ENCODE measurements at regions not wholly inside any gene's neighbourhood (a gene's known extent, or its start where the extent isn't known, plus 50 kb on each side); places are given as distances from the start of the nearest gene placed in this dataset.

GRCh38 chr16:85524365-85524629 lies 88.8 kb upstream of the GSE1 start:
- H3K27ac ChIP-seq (ENCODE audit: low read depth, low read length) = peak overlapping the region; percentile 19
- DNase-seq = no peak
- no peak overlapping the region for H3K9ac ChIP-seq (ENCODE audit: low read length)
- H4K8ac ChIP-seq (ENCODE audit: low read depth, low read length) = no peak overlapping the region
- H2BK120ac ChIP-seq (ENCODE audit: low read depth, low read length) = peak overlapping the region; percentile 16
- no peak overlapping the region for H4K5ac ChIP-seq (ENCODE audit: low read length)
- H3K4me2 ChIP-seq (ENCODE audit: low read length) = no peak overlapping the region
- no peak overlapping the region for H3K56ac ChIP-seq (ENCODE audit: low read length)
- peak overlapping the region; percentile 44 for H3K4ac ChIP-seq (ENCODE audit: low read depth, low read length)
- no CpG with 5 or more reads among the region's 8 CpGs for WGBS (ENCODE audit: extremely low coverage, insufficient coverage, low lambda C conversion rate)
- no peaks in the 10 kb centered on the region for H3K36me3 ChIP-seq (ENCODE audit: control insufficient read depth, insufficient read depth, low read length)
- peaks cover 5% of the 10 kb centered on the region for H3K4me1 ChIP-seq (ENCODE audit: control insufficient read depth, low read depth, low read length)
- no peak overlapping the region for H2BK15ac ChIP-seq (replicated peaks; ENCODE audit: low read depth)
- no peak overlapping the region for H3K4me3 ChIP-seq (ENCODE audit: low read length)
- H3K79me1 ChIP-seq (ENCODE audit: low read length) = no peaks in the 10 kb centered on the region
- no peak overlapping the region for H3K23ac ChIP-seq (ENCODE audit: low read length)
- H3K18ac ChIP-seq (ENCODE audit: low read length) = peak overlapping the region; percentile 24
- H2BK5ac ChIP-seq (ENCODE audit: low read length) = no peak overlapping the region
- H2AK5ac ChIP-seq (ENCODE audit: low read length) = no peak overlapping the region
- no peaks in the 10 kb centered on the region for H3K27me3 ChIP-seq (ENCODE audit: insufficient read depth, low read length, poor library complexity)
- no peaks in the 10 kb centered on the region for H3K79me2 ChIP-seq (ENCODE audit: control insufficient read depth, insufficient read depth, low read length)

DNA sequence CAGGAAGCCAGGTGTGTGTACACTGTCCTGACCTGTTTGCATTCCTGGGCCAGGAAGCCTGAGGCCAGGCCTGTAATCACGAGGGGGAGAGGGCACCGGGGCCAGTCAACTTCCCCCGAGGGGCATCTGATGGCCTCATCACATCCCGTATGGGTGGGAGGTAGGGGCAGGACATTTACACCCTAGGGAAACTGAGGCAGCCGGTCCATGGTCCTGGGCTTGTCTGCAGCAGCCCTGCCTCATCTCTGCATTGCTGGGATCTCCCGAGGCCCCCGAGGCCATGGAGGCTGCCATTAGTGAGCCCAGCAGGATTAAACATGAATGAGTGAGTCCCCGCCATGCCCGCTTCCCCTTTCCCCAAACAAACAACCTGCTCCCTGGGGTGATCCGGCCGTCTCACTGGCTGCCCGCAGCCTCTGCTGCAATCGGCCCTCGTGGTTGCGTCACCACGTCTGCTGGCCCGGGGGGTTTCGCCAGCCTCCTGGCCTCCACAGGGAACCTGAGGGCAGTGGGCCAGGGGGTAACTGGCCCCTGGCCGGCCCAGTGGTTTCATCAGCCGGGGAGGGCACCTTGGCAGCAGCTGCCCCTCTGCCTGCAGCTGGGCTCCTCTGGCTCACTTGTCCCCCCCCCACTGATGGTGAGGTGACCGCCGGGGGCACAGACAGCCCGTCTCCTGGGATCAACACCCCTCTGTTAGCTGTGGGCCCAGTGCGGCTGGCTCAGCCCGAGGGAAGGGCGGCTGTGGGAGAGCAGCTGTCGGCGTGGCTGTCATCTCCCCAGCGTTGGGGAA lies 88.3 kb upstream of the GSE1 start:
- Histone ChIP-seq H3K56ac (ENCODE audit: low read length) (peak overlapping the region; percentile 44), H3K9ac (ENCODE audit: low read length) (no peak overlapping the region), H3K79me1 (ENCODE audit: low read length) (no peaks in the 10 kb centered on the region), H3K27ac (ENCODE audit: low read depth, low read length) (peak overlapping the region; percentile 19), H3K23ac (ENCODE audit: low read length) (no peak overlapping the region), H4K5ac (ENCODE audit: low read length) (no peak overlapping the region), H3K36me3 (ENCODE audit: control insufficient read depth, insufficient read depth, low read length) (no peaks in the 10 kb centered on the region), H3K4ac (ENCODE audit: low read depth, low read length) (peak overlapping the region; percentile 44), H2AK5ac (ENCODE audit: low read length) (no peak overlapping the region), H2BK120ac (ENCODE audit: low read depth, low read length) (no peak overlapping the region), H2BK15ac (replicated peaks; ENCODE audit: low read depth) (no peak overlapping the region), H3K4me3 (ENCODE audit: low read length) (no peak overlapping the region), H3K27me3 (ENCODE audit: insufficient read depth, low read length, poor library complexity) (no peaks in the 10 kb centered on the region), H3K4me2 (ENCODE audit: low read length) (no peak overlapping the region), H3K4me1 (ENCODE audit: control insufficient read depth, low read depth, low read length) (peaks cover 5% of the 10 kb centered on the region), H4K8ac (ENCODE audit: low read depth, low read length) (no peak overlapping the region), H2BK5ac (ENCODE audit: low read length) (peak overlapping the region; percentile 38), H3K79me2 (ENCODE audit: control insufficient read depth, insufficient read depth, low read length) (no peaks in the 10 kb centered on the region), H3K18ac (ENCODE audit: low read length) (peak overlapping the region; percentile 24)
- peak; percentile 37 for DNase-seq
- WGBS (ENCODE audit: extremely low coverage, insufficient coverage, low lambda C conversion rate) = no CpG with 5 or more reads among the region's 29 CpGs

- Histone ChIP-seq H3K27me3 (ENCODE audit: insufficient read depth, low read length, poor library complexity) (no peaks in the 10 kb centered on the region), H3K36me3 (ENCODE audit: control insufficient read depth, insufficient read depth, low read length) (no peaks in the 10 kb centered on the region), H4K8ac (ENCODE audit: low read depth, low read length) (no peak overlapping the region), H3K27ac (ENCODE audit: low read depth, low read length) (peak overlapping the region; percentile 2), H2AK5ac (ENCODE audit: low read length) (peak overlapping the region; percentile 37), H4K5ac (ENCODE audit: low read length) (no peak overlapping the region), H3K23ac (ENCODE audit: low read length) (no peak overlapping the region), H2BK5ac (ENCODE audit: low read length) (peak overlapping the region; percentile 38), H3K79me2 (ENCODE audit: control insufficient read depth, insufficient read depth, low read length) (no peaks in the 10 kb centered on the region), H2BK120ac (ENCODE audit: low read depth, low read length) (no peak overlapping the region), H3K79me1 (ENCODE audit: low read length) (no peaks in the 10 kb centered on the region), H3K18ac (ENCODE audit: low read length) (no peak overlapping the region), H3K56ac (ENCODE audit: low read length) (peak overlapping the region; percentile 62), H3K4ac (ENCODE audit: low read depth, low read length) (no peak overlapping the region), H3K4me1 (ENCODE audit: control insufficient read depth, low read depth, low read length) (peaks cover 5% of the 10 kb centered on the region), H3K4me2 (ENCODE audit: low read length) (no peak overlapping the region), H3K9ac (ENCODE audit: low read length) (no peak overlapping the region), H2BK15ac (replicated peaks; ENCODE audit: low read depth) (no peak overlapping the region), H3K4me3 (ENCODE audit: low read length) (no peak overlapping the region)
- no peak for DNase-seq
- no CpG with 5 or more reads among the region's 12 CpGs for WGBS (ENCODE audit: extremely low coverage, insufficient coverage, low lambda C conversion rate)
Measured at GRCh38 chr16:85525420-85526184, 87.5 kb upstream of the GSE1 start.

GRCh38 chr16:85526185-85526974 lies 86.7 kb upstream of the GSE1 start:
- Histone ChIP-seq H3K4me2 (ENCODE audit: low read length) (no peak overlapping the region), H3K27me3 (ENCODE audit: insufficient read depth, low read length, poor library complexity) (no peaks in the 10 kb centered on the region), H4K8ac (ENCODE audit: low read depth, low read length) (no peak overlapping the region), H4K5ac (ENCODE audit: low read length) (no peak overlapping the region), H3K27ac (ENCODE audit: low read depth, low read length) (no peak overlapping the region), H2AK5ac (ENCODE audit: low read length) (no peak overlapping the region), H3K23ac (ENCODE audit: low read length) (no peak overlapping the region), H3K56ac (ENCODE audit: low read length) (peak overlapping the region; percentile 62), H3K36me3 (ENCODE audit: control insufficient read depth, insufficient read depth, low read length) (no peaks in the 10 kb centered on the region), H2BK15ac (replicated peaks; ENCODE audit: low read depth) (no peak overlapping the region), H3K4me1 (ENCODE audit: control insufficient read depth, low read depth, low read length) (peaks cover 5% of the 10 kb centered on the region), H3K4ac (ENCODE audit: low read depth, low read length) (no peak overlapping the region), H3K4me3 (ENCODE audit: low read length) (no peak overlapping the region), H3K79me1 (ENCODE audit: low read length) (no peaks in the 10 kb centered on the region), H2BK5ac (ENCODE audit: low read length) (no peak overlapping the region), H3K18ac (ENCODE audit: low read length) (no peak overlapping the region), H2BK120ac (ENCODE audit: low read depth, low read length) (no peak overlapping the region), H3K79me2 (ENCODE audit: control insufficient read depth, insufficient read depth, low read length) (no peaks in the 10 kb centered on the region), H3K9ac (ENCODE audit: low read length) (no peak overlapping the region)
- WGBS (ENCODE audit: extremely low coverage, insufficient coverage, low lambda C conversion rate) = no CpG with 5 or more reads among the region's 20 CpGs
- DNase-seq = no peak

GRCh38 chr16:85527042-85527766 lies 85.9 kb upstream of the GSE1 start:
- Histone ChIP-seq H3K4me2 (ENCODE audit: low read length) (no peak overlapping the region), H2BK15ac (replicated peaks; ENCODE audit: low read depth) (no peak overlapping the region), H3K23ac (ENCODE audit: low read length) (no peak overlapping the region), H3K56ac (ENCODE audit: low read length) (peak overlapping the region; percentile 34), H3K79me1 (ENCODE audit: low read length) (no peaks in the 10 kb centered on the region), H3K79me2 (ENCODE audit: control insufficient read depth, insufficient read depth, low read length) (no peaks in the 10 kb centered on the region), H4K8ac (ENCODE audit: low read depth, low read length) (no peak overlapping the region), H3K4me3 (ENCODE audit: low read length) (no peak overlapping the region), H3K27ac (ENCODE audit: low read depth, low read length) (no peak overlapping the region), H3K4me1 (ENCODE audit: control insufficient read depth, low read depth, low read length) (peaks cover 5% of the 10 kb centered on the region), H3K27me3 (ENCODE audit: insufficient read depth, low read length, poor library complexity) (no peaks in the 10 kb centered on the region), H2AK5ac (ENCODE audit: low read length) (no peak overlapping the region), H4K5ac (ENCODE audit: low read length) (no peak overlapping the region), H3K9ac (ENCODE audit: low read length) (no peak overlapping the region), H3K36me3 (ENCODE audit: control insufficient read depth, insufficient read depth, low read length) (no peaks in the 10 kb centered on the region), H2BK5ac (ENCODE audit: low read length) (no peak overlapping the region), H2BK120ac (ENCODE audit: low read depth, low read length) (no peak overlapping the region), H3K18ac (ENCODE audit: low read length) (no peak overlapping the region), H3K4ac (ENCODE audit: low read depth, low read length) (no peak overlapping the region)
- DNase-seq = no peak
- no CpG with 5 or more reads among the region's 41 CpGs for WGBS (ENCODE audit: extremely low coverage, insufficient coverage, low lambda C conversion rate)

Data from mesendoderm (in vitro differentiated cells).